GM23338 (cell line): ENCODE measurements at regions not wholly inside any gene's neighbourhood (a gene's known extent, or its start where the extent isn't known, plus 50 kb on each side); places are given as distances from the start of the nearest gene placed in this dataset.

Experiments
- CREB1 ChIP-seq: fragments of 250-450 bp; sonication (Bioruptor Pico); IDR thresholded peaks from 2 replicates; pipeline ENCODE4 v1.5.0; 2020; ENCODE audit warnings: low read depth, mild to moderate bottlenecking, moderate library complexity
- EZH2 ChIP-seq: fragments of 200-600 bp; sonication (generic); IDR thresholded peaks from one replicate; pipeline ENCODE4 v1.8.0; 2017; ENCODE audit warnings: antibody characterized with exemption, mild to moderate bottlenecking, low read depth; ENCODE audit not compliant: unreplicated experiment
- EZH2phosphoT487 ChIP-seq: fragments of 200-600 bp; sonication (generic); IDR thresholded peaks from one replicate; pipeline ENCODE4 v1.8.1; 2018; ENCODE audit warnings: antibody characterized with exemption; ENCODE audit not compliant: unreplicated experiment
- JUNB ChIP-seq: IDR thresholded peaks from one replicate; pipeline ENCODE4 v1.6.1; 2016; ENCODE audit warnings: antibody characterized with exemption; ENCODE audit not compliant: unreplicated experiment
- POLR2AphosphoS5 ChIP-seq: IDR thresholded peaks from 2 replicates; pipeline ENCODE4 v1.6.1; 2016; ENCODE audit warnings: antibody characterized with exemption, low read depth
- STAT1 ChIP-seq: IDR thresholded peaks from one replicate; pipeline ENCODE4 v1.6.1; 2016; ENCODE audit warnings: antibody characterized with exemption; ENCODE audit not compliant: unreplicated experiment
- ZNF114 ChIP-seq: fragments of 250-450 bp; sonication (Bioruptor Pico); IDR thresholded peaks from 2 replicates; pipeline ENCODE4 v1.5.0; 2020; ENCODE audit warnings: mild to moderate bottlenecking, moderate library complexity
- ZNF331 ChIP-seq: fragments of 250-450 bp; sonication (Bioruptor Pico); IDR thresholded peaks from 2 replicates; pipeline ENCODE4 v1.5.0; 2020; ENCODE audit warnings: low read depth, mild to moderate bottlenecking, moderate library complexity
- TF ChIP-seq, protein P1 (sequence below), 2 experiments: fragments of 200-600 bp in 1 of 2; sonication (generic) in 1 of 2; conservative IDR thresholded peaks; 2 replicates each; pipeline versions ENCODE4 v1.5.1 to v1.6.1; 2016 to 2017; ENCODE audit warnings: antibody characterized with exemption in 2 of 2, low read depth in 2 of 2, mild to moderate bottlenecking in 2 of 2, moderate library complexity in 1 of 2
- TF ChIP-seq, protein P2 (sequence below): IDR thresholded peaks from one replicate; pipeline ENCODE4 v1.6.1; 2018; ENCODE audit warnings: antibody characterized with exemption; ENCODE audit not compliant: unreplicated experiment
- TF ChIP-seq, protein P3 (sequence below): fragments of 250-450 bp; sonication (Bioruptor Pico); IDR thresholded peaks from 2 replicates; pipeline ENCODE4 v1.5.0; 2020; ENCODE audit warnings: mild to moderate bottlenecking, moderate library complexity

DNA sequence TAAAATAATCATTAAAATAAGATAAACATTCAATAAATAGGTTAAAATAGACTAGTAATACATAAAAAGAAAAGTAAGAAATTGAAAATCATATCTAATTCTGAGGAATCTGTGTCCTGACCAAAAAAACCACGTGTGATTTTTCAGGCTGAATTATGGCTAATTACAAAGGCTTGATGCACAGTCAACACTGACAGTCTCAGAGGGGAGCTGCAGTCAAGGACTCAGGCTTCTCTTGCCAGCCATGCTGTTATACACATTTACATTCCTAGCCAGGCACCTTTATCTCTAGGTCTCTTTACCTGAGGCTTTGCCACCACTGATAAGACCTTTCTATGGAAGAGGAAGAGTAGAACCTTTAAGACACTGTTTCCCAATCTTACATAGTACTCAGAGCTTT lies 1737.7 kb upstream of the PCDH10 start:
- TF ChIP-seq, protein P1, sequence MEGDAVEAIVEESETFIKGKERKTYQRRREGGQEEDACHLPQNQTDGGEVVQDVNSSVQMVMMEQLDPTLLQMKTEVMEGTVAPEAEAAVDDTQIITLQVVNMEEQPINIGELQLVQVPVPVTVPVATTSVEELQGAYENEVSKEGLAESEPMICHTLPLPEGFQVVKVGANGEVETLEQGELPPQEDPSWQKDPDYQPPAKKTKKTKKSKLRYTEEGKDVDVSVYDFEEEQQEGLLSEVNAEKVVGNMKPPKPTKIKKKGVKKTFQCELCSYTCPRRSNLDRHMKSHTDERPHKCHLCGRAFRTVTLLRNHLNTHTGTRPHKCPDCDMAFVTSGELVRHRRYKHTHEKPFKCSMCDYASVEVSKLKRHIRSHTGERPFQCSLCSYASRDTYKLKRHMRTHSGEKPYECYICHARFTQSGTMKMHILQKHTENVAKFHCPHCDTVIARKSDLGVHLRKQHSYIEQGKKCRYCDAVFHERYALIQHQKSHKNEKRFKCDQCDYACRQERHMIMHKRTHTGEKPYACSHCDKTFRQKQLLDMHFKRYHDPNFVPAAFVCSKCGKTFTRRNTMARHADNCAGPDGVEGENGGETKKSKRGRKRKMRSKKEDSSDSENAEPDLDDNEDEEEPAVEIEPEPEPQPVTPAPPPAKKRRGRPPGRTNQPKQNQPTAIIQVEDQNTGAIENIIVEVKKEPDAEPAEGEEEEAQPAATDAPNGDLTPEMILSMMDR (conservative IDR thresholded peaks at IDR 0.05; ENCODE audit: low read depth in 2 of 2): no peak
- TF ChIP-seq, protein P2, sequence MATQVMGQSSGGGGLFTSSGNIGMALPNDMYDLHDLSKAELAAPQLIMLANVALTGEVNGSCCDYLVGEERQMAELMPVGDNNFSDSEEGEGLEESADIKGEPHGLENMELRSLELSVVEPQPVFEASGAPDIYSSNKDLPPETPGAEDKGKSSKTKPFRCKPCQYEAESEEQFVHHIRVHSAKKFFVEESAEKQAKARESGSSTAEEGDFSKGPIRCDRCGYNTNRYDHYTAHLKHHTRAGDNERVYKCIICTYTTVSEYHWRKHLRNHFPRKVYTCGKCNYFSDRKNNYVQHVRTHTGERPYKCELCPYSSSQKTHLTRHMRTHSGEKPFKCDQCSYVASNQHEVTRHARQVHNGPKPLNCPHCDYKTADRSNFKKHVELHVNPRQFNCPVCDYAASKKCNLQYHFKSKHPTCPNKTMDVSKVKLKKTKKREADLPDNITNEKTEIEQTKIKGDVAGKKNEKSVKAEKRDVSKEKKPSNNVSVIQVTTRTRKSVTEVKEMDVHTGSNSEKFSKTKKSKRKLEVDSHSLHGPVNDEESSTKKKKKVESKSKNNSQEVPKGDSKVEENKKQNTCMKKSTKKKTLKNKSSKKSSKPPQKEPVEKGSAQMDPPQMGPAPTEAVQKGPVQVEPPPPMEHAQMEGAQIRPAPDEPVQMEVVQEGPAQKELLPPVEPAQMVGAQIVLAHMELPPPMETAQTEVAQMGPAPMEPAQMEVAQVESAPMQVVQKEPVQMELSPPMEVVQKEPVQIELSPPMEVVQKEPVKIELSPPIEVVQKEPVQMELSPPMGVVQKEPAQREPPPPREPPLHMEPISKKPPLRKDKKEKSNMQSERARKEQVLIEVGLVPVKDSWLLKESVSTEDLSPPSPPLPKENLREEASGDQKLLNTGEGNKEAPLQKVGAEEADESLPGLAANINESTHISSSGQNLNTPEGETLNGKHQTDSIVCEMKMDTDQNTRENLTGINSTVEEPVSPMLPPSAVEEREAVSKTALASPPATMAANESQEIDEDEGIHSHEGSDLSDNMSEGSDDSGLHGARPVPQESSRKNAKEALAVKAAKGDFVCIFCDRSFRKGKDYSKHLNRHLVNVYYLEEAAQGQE: no peak
- TF ChIP-seq EZH2phosphoT487 (no peak), POLR2AphosphoS5 (no peak), EZH2 (no peak), ZNF331 (CRISPR knock-in tag) (no peak), CREB1 (CRISPR knock-in tag) (no peak), JUNB (no peak), STAT1 (no peak), ZNF114 (no peak)
- TF ChIP-seq, protein P3, sequence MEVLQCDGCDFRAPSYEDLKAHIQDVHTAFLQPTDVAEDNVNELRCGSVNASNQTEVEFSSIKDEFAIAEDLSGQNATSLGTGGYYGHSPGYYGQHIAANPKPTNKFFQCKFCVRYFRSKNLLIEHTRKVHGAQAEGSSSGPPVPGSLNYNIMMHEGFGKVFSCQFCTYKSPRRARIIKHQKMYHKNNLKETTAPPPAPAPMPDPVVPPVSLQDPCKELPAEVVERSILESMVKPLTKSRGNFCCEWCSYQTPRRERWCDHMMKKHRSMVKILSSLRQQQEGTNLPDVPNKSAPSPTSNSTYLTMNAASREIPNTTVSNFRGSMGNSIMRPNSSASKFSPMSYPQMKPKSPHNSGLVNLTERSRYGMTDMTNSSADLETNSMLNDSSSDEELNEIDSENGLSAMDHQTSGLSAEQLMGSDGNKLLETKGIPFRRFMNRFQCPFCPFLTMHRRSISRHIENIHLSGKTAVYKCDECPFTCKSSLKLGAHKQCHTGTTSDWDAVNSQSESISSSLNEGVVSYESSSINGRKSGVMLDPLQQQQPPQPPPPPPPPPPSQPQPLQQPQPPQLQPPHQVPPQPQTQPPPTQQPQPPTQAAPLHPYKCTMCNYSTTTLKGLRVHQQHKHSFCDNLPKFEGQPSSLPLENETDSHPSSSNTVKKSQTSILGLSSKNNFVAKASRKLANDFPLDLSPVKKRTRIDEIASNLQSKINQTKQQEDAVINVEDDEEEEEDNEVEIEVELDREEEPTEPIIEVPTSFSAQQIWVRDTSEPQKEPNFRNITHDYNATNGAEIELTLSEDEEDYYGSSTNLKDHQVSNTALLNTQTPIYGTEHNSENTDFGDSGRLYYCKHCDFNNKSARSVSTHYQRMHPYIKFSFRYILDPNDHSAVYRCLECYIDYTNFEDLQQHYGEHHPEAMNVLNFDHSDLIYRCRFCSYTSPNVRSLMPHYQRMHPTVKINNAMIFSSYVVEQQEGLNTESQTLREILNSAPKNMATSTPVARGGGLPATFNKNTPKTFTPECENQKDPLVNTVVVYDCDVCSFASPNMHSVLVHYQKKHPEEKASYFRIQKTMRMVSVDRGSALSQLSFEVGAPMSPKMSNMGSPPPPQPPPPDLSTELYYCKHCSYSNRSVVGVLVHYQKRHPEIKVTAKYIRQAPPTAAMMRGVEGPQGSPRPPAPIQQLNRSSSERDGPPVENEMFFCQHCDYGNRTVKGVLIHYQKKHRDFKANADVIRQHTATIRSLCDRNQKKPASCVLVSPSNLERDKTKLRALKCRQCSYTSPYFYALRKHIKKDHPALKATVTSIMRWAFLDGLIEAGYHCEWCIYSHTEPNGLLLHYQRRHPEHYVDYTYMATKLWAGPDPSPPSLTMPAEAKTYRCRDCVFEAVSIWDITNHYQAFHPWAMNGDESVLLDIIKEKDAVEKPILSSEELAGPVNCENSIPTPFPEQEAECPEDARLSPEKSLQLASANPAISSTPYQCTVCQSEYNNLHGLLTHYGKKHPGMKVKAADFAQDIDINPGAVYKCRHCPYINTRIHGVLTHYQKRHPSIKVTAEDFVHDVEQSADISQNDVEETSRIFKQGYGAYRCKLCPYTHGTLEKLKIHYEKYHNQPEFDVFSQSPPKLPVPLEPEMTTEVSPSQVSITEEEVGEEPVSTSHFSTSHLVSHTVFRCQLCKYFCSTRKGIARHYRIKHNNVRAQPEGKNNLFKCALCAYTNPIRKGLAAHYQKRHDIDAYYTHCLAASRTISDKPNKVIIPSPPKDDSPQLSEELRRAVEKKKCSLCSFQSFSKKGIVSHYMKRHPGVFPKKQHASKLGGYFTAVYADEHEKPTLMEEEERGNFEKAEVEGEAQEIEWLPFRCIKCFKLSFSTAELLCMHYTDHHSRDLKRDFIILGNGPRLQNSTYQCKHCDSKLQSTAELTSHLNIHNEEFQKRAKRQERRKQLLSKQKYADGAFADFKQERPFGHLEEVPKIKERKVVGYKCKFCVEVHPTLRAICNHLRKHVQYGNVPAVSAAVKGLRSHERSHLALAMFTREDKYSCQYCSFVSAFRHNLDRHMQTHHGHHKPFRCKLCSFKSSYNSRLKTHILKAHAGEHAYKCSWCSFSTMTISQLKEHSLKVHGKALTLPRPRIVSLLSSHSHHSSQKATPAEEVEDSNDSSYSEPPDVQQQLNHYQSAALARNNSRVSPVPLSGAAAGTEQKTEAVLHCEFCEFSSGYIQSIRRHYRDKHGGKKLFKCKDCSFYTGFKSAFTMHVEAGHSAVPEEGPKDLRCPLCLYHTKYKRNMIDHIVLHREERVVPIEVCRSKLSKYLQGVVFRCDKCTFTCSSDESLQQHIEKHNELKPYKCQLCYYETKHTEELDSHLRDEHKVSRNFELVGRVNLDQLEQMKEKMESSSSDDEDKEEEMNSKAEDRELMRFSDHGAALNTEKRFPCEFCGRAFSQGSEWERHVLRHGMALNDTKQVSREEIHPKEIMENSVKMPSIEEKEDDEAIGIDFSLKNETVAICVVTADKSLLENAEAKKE (CRISPR knock-in tag): no peak
